GM18499 (cell line): ENCODE measurements at regions not wholly inside any gene's neighbourhood (a gene's known extent, or its start where the extent isn't known, plus 50 kb on each side); places are given as distances from the start of the nearest gene placed in this dataset.
"Not testable (repeated sequence)": the region's sequence is repeated elsewhere in the genome, so short reads cannot be mapped to it uniquely, and the experiment has no call there.

Source experiments
- ATAC-seq: cut with Tn5 transposase; IDR thresholded peaks from one replicate; pipeline ENCODE4 v1.9.1; 2021; ENCODE audit warnings: moderate number of reproducible peaks; ENCODE audit not compliant: insufficient read depth, unreplicated experiment

- ATAC-seq: no peak
Measured at GRCh38 chr7:86391813-86392212, 251.9 kb upstream of the GRM3 start.

GRCh38 chr7:86375602-86376001, 268.1 kb upstream of the GRM3 start:
- not testable (repeated sequence) for ATAC-seq

DNA sequence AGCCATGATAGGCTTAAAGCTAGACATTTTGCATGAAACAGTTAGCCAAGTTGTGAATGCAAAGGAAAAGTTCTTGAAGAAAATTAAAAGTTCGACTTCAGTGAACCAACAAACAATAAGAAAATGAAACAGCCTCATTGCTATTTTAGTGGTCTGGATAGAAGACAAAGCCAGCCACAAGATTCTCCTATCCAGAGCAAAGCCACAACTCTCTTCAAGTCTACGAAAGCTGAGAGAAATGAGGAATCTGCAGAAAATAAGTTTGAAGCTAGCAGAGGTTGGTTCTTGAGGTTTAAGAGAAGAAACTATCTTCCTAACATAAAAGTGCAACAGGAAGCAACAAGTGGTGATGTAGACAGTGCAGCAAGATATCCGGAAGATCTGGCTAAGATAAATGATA, 271.4 kb upstream of the GRM3 start:
- ATAC-seq: no peak

GRCh38 chr7:86366946-86367345, 276.8 kb upstream of the GRM3 start:
- no peak for ATAC-seq

GRCh38 chr7:86340407-86340806, 303.3 kb upstream of the GRM3 start:
- ATAC-seq: not testable (repeated sequence)

DNA sequence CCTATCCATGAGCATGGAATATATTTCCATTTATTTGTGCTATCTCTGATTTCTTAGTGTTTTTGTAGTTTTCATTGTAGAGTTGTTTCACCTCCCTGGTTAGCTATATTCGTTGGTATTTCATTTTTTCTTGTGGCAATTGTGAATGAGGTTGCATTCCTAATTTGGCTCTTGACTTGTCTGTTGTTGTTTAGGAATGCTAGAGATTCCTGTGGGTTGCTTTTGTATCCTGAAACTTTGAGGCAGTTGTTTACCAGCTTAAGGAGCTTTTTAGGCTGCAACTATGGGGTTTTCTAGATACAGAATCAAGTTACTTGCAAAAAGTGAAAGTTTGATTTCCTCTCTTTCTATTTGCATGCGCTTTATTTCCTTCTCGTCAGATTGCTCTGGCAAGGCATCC, 304.7 kb upstream of the GRM3 start:
- no peak for ATAC-seq

GRCh38 chr7:86328801-86329433, 314.8 kb upstream of the GRM3 start:
- no peak for ATAC-seq

DNA sequence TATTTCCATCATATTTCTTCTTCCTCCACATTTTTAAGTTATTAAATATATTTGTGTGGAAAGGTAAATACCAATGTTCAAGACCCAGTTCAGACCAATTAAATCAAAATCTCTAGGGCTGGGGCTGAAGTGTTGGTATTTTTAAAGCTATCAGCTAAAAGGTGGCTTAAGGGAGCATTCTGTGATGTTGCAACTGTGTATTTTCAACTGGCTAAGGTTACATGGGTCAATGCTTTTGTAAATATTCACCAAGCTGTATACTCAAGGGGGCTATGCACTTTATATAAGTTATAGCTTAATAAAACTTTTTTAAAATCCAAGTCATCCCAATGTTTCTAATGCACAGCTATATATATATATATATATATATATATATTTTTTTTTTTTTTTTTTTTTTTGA, 316.9 kb upstream of the GRM3 start:
- no peak for ATAC-seq

DNA sequence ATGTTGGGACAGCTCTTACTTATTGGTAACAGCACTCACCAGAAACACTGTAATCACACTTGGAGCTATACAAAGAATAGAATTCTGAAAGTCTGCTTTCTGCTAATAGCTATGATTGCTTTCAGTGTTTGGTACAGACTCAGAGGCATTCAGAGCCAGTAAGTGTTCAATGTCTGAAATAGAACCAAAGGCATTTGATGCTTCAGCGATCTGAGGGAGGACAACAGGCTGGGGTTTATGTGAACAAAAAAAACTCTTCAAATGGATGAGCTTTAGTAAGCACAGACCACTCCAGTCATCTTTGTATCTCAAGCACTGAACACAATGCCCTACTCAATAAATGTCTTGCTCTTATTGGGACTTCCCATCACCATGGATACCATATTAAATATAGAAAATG, 322.8 kb upstream of the GRM3 start:
- ATAC-seq: no peak

DNA sequence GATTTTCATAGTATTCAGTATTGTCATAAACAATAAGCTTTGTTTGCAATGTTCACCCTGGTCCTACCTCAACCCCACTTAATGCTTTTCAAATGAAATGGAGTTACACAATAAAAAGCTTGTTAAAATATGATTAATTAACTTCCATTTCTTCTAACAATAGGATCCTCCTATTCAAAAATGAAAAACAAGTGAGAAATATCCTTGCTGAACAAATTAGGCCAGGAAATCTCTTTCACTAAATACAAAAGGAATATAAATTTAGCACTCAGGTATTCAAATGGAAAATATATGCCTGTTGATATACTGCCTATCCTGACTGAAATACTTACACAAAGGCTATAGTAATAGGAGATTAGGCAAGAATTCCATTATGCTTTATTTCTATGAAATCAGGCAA, 323.4 kb upstream of the GRM3 start:
- ATAC-seq: no peak

GRCh38 chr7:86313842-86314241, 329.9 kb upstream of the GRM3 start:
- no peak for ATAC-seq

DNA sequence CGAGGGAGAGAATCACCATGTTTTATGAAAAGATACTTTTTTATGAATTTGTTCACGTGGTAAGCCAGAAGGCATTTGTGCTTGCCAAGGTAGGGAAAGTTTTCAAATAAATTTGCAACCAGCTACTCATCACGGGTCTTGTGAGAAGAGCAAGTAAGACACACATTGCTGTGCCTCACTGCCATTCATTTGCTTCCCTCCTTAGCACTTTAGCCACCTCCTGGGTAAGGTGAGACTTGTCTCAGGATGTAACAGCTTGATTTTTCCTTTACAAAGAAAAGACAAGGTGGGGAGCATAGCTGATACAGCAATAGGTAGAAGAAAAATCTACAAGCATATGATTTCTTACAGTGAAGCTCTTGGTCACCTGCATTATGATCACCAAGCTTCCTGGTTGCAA, 342.4 kb upstream of the GRM3 start:
- ATAC-seq: no peak

DNA sequence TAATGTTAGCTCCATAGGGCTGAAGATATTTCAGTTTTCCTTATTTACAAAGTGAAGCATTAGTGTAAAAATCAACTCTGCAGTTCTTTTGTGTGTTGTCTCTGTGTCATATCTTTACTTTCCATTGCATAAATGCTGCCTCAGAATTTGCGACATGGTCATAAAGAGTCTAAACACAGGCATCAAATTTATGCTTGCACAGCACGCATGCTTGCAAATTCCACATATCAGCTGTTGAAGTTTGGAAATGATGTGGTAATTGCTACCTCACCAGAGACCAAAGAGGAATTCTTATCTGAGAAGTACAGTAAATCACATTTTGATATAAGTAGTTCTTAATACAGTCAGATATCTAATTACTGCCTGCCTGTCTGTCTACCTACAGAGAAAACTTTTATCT, 348.2 kb upstream of the GRM3 start:
- ATAC-seq: no peak

DNA sequence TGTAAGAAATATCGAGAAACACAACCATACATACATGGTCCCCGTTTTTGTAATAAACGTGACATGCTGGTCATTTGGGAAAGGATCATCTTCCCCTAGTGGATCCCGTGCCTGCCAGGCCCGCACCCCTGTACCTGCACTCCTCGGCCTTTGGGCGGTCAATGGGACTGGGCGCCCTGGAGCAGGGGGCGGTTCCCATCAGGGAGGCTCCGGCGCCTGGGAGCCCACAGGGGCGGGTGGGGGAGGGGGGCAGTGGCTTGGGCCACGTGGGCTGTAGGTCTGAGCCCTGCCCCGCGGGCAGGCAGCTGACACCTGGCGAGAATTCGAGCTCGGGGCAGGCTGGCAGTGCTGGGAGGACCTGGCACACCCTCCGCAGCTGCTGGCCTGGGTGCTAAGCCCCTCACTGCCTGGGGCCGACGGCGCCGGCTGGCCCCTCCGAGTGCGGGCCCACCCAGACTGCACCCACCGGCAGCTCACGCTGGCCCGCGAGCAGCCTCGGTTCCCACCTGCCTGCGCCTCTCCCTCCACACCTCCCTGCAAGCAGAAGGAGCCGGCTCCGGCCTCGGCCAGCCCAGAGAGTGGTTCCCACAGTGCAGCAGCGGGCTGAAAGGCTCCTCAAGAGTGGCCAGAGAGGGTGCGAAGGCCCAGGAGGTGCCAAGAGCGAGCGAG, 361.6 kb upstream of the GRM3 start:
- no peak for ATAC-seq

DNA sequence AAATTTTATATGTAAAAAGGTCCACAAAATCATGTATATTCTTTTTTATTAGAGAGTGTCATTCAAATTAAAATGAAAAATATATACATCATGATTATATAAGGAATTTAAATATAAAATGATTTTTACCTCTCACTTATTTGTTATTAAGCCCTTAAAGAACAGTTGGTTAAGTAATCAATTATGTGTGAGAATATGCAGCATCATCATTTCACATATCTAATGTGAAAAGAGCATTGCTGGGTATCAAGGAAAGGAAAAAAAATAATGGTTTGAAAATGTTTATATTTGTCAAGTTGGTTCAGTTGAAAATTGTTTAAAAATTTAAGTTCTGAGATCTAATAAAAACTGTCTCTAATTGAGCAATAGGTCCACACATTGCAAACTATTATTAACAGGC, 363.6 kb upstream of the GRM3 start:
- no peak for ATAC-seq

- ATAC-seq: no peak
Measured at GRCh38 chr7:86262781-86263180, 380.9 kb upstream of the GRM3 start.

- no peak for ATAC-seq
Measured at GRCh38 chr7:86257894-86258293, 385.8 kb upstream of the GRM3 start.

- ATAC-seq: no peak
Measured at GRCh38 chr7:86252406-86252805, 391.3 kb upstream of the GRM3 start.

- no peak for ATAC-seq
Measured at GRCh38 chr7:86248977-86249376, 394.7 kb upstream of the GRM3 start.

- ATAC-seq: no peak
Measured at GRCh38 chr7:86243171-86243570, 400.5 kb upstream of the GRM3 start.

GRCh38 chr7:86226191-86226590, 417.5 kb upstream of the GRM3 start:
- no peak for ATAC-seq

- ATAC-seq: no peak
Measured at GRCh38 chr7:86222806-86223205, 420.9 kb upstream of the GRM3 start.
